Prostate gland (tissue), 2 donors: ENCODE measurements at regions not wholly inside any gene's neighbourhood (a gene's known extent, or its start where the extent isn't known, plus 50 kb on each side); places are given as distances from the start of the nearest gene placed in this dataset.

Experiments
- DNase-seq: peaks from one replicate; pipeline ENCODE4 v3.0.0-alpha.2; 2019; ENCODE audit warnings: low spot score
- H3K27ac ChIP-seq, 2 donors: fragments of 200-600 bp; sonication (generic); 2 replicates each; pipeline ENCODE4 v1.5.1; 2017 to 2019
- H3K27me3 ChIP-seq: fragments of 200-600 bp; sonication (generic); replicated peaks from 2 replicates; pipeline ENCODE4 v1.5.1; 2019; ENCODE audit not compliant: insufficient read depth
- H3K36me3 ChIP-seq, 2 donors: fragments of 200-600 bp; sonication (generic); 1 replicate in 1 of 2; 2 replicates in 1 of 2; pipeline versions ENCODE4 v1.5.1 to v1.8.1; 2017 to 2019
- H3K4me1 ChIP-seq: fragments of 200-600 bp; sonication (generic); replicated peaks from 2 replicates; pipeline ENCODE4 v1.5.1; 2019
- H3K4me3 ChIP-seq, 2 donors: fragments of 200-600 bp; sonication (generic); 2 replicates each; pipeline ENCODE4 v1.5.1; 2017 to 2019
- H3K9me3 ChIP-seq: fragments of 200-600 bp; sonication (generic); 2 replicates; pipeline ENCODE4 v1.5.1; 2017
- POLR2A ChIP-seq: fragments of 450-650 bp; IDR thresholded peaks from one replicate; pipeline ENCODE4 v1.6.1; 2016; ENCODE audit warnings: antibody characterized with exemption, mild to moderate bottlenecking
- POLR2AphosphoS5 ChIP-seq: sonication (generic); formaldehyde crosslinking; IDR thresholded peaks from one replicate; pipeline ENCODE4 v1.6.1; 2017; ENCODE audit warnings: antibody characterized with exemption
- WGBS: methylation state at CpG from one replicate; pipeline ENCODE4 v1.1.5; 2018; 5-methylcytosine and 5-hydroxymethylcytosine counted together
- intact Hi-C: fragments of 100-400 bp; cut with DNase I; formaldehyde crosslinking; loops from one replicate; pipeline ENCODE4 v1.14.2; 2022
- TF ChIP-seq, protein P1 (sequence below), 4 experiments: fragments of 200-600 bp in 2 of 4; fragments of 450-650 bp in 2 of 4; sonication (generic) in 2 of 4; IDR thresholded peaks; 1 replicate in 3 of 4; 2 replicates in 1 of 4; pipeline ENCODE4 v1.5.1; 2016 to 2019; ENCODE audit warnings: antibody characterized with exemption in 4 of 4, mild to moderate bottlenecking in 2 of 4, moderate library complexity in 2 of 4

DNA sequence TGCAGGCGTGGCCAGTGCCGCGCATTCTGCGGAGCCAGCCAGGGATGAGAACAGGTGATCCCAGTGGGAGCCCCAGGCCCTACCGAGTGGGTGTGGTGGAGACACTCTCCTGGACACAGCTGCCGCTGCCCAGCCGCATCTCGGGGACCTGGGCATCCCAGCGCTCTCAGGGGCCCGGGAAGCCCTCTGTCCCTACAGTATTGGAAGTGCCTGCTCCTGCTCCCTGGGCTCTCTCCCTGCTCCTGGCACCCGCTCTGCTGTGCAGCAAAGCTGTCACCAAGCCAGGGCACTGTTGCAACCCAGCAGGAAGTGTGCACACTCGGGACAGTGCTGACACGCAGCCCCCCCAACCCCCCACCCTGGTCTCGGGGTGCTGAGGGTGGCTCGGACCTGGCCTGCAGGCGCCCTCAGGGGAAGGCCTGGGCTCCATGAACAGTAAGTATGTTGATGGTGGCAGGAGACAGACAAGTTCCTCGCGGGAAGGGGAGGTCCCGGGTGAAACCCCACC is 1177.4 kb upstream of the GBE1 start:
- 97% methylated on average over 17 of the region's 19 CpGs for WGBS
- intact Hi-C loops = no loop called here
- no peaks in the 10 kb centered on the region for H3K27me3 ChIP-seq
- no peak overlapping the region for H3K4me3 ChIP-seq
- H3K9me3 ChIP-seq = no peaks in the 10 kb centered on the region
- no peaks in the 10 kb centered on the region for H3K4me1 ChIP-seq
- no peak overlapping the region for H3K27ac ChIP-seq
- H3K36me3 ChIP-seq = no peaks in the 10 kb centered on the region
- TF ChIP-seq POLR2AphosphoS5 (no peak), POLR2A (no peak)
- TF ChIP-seq, protein P1, sequence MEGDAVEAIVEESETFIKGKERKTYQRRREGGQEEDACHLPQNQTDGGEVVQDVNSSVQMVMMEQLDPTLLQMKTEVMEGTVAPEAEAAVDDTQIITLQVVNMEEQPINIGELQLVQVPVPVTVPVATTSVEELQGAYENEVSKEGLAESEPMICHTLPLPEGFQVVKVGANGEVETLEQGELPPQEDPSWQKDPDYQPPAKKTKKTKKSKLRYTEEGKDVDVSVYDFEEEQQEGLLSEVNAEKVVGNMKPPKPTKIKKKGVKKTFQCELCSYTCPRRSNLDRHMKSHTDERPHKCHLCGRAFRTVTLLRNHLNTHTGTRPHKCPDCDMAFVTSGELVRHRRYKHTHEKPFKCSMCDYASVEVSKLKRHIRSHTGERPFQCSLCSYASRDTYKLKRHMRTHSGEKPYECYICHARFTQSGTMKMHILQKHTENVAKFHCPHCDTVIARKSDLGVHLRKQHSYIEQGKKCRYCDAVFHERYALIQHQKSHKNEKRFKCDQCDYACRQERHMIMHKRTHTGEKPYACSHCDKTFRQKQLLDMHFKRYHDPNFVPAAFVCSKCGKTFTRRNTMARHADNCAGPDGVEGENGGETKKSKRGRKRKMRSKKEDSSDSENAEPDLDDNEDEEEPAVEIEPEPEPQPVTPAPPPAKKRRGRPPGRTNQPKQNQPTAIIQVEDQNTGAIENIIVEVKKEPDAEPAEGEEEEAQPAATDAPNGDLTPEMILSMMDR (IDR thresholded peaks at IDR 0.05) = no peak
- no peak for DNase-seq

DNA sequence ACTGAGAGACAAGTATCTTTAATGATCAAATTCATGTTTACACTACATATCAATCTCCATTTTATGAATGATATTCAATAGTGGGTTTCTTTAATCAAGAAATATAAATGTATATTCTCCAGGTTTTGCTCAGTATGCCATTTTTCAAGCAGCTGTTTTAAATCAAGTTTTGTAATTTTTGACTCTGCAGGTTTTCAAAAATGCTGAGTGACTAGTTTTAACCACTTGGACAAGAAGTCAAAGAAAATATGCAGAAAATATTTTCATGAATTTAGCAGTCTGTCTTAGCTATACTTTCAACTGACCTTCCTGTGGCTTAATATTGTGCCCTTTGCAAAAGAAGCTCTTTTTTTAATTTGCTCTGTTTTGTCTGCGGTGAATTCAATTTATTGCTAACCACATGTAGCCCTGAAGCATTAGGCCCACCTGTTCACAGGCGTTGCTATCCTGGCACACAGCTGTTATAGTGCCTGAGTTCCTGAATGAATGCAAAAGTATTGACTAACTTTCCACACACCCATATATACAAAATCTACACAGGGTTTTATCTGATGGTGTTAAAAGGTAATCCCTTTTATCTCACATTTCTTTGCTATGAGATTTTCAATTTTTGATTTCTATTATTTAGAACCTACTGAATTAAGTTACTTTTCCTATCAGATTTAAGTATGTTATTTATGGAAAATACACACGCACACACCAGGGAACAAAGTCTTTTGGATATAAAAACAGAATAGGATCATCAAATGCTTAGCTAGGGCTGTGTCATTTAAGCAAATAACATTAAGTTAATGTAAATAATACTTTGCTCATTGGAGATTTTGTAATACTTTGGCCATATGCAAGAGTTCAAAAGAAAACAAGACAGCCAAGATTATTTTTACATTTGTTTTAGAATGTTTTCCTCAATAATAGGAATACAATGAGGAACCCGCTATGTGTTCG is 1166.1 kb upstream of the GBE1 start:
- no peak for DNase-seq
- 72% methylated on average over 5 of the region's 5 CpGs for WGBS
- Histone ChIP-seq H3K27ac (no peak overlapping the region), H3K4me1 (no peaks in the 10 kb centered on the region), H3K27me3 (no peaks in the 10 kb centered on the region), H3K4me3 (no peak overlapping the region), H3K36me3 (no peaks in the 10 kb centered on the region), H3K9me3 (no peaks in the 10 kb centered on the region)
- intact Hi-C loops = no loop called here
- TF ChIP-seq, protein P1 (IDR thresholded peaks at IDR 0.05) = no peak
- TF ChIP-seq POLR2AphosphoS5 = no peak
- TF ChIP-seq POLR2A = no peak

DNA sequence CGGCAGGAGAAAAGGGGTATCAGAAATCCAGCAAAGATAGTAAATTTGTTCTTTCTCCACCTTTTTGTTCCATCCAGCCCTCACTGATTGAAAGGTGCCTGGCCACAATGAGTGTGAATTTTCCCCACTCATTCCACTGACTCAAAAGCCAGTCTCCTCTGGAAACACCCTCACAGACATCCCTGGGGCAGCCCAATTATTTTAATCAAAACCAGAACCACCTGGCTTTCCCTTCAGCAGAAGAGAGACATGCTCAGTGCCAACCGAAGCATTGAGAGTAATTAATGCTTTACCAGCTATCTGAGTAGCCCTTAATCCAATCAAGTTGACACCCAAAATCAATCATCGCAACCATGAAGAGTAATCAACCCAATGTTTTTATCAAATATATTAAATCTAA is 1129.6 kb upstream of the GBE1 start:
- Histone ChIP-seq H3K27ac (no peak overlapping the region), H3K4me3 (no peak overlapping the region), H3K9me3 (no peaks in the 10 kb centered on the region), H3K27me3 (no peaks in the 10 kb centered on the region), H3K36me3 (no peaks in the 10 kb centered on the region), H3K4me1 (no peaks in the 10 kb centered on the region)
- 72% methylated on average over 3 of the region's 3 CpGs for WGBS
- DNase-seq = no peak
- intact Hi-C loops = no loop called here
- TF ChIP-seq, protein P1 (IDR thresholded peaks at IDR 0.05) = no peak
- TF ChIP-seq POLR2AphosphoS5 = no peak
- TF ChIP-seq POLR2A = no peak

DNA sequence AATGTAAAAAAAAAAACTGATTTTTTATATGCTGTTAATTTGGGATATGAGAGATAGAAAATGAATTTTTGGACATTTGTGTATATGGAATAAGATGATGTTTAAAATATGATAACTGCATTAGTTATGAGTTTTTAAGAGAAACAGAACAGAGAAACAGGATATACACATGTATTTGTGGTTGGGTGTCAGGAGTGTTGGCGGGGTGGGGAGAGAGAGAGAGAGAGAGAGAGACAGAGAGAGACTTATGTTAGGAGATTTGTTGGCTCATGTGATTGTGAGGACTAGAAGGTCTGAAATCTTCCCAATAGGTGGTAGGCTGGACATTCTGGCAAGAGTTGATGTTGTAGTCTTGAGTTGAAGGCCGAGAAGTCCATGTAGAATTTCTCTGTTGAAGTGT is 1121.6 kb upstream of the GBE1 start:
- H3K27me3 ChIP-seq = no peaks in the 10 kb centered on the region
- intact Hi-C loops = no loop called here
- no peak for DNase-seq
- no peak for TF ChIP-seq POLR2AphosphoS5
- TF ChIP-seq, protein P1 (IDR thresholded peaks at IDR 0.05) = no peak
- TF ChIP-seq POLR2A = no peak
- H3K4me3 ChIP-seq = no peak overlapping the region
- no peaks in the 10 kb centered on the region for H3K9me3 ChIP-seq
- no peaks in the 10 kb centered on the region for H3K4me1 ChIP-seq
- H3K27ac ChIP-seq = no peak overlapping the region
- no peaks in the 10 kb centered on the region for H3K36me3 ChIP-seq
- WGBS = 93% methylated on average over 2 of the region's 2 CpGs

DNA sequence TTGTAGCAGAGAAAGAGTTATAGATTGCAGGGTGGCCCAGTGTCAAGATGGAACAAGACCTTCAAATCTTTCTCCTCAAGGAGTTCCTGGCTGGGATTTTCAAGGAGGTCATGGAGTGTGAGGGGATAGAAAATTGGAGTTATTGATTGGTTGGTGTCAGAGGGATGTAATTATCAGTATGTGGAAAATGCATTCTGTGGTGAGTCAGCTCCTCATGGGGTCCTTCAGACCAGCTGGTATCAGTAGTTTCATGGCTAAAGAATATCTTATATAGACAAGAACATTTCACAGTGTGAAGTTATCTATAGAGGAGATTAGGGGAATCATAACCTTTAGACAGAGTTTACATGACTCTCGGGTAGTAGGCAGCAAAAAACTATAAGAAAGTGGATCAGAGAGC is 1114.0 kb upstream of the GBE1 start:
- H3K9me3 ChIP-seq = no peaks in the 10 kb centered on the region
- 79% methylated on average over 1 of the region's 1 CpG for WGBS
- H3K27ac ChIP-seq = no peak overlapping the region
- H3K27me3 ChIP-seq = no peaks in the 10 kb centered on the region
- H3K36me3 ChIP-seq = no peaks in the 10 kb centered on the region
- TF ChIP-seq, protein P1 (IDR thresholded peaks at IDR 0.05) = no peak
- TF ChIP-seq POLR2A (no peak), POLR2AphosphoS5 (no peak)
- DNase-seq = no peak
- intact Hi-C loops = no loop called here
- H3K4me3 ChIP-seq = no peak overlapping the region
- no peaks in the 10 kb centered on the region for H3K4me1 ChIP-seq
